ENCODE measurements at regions not wholly inside any gene's neighbourhood (a gene's known extent, or its start where the extent isn't known, plus 50 kb on each side); places are given as distances from the start of the nearest gene placed in this dataset.

DNA sequence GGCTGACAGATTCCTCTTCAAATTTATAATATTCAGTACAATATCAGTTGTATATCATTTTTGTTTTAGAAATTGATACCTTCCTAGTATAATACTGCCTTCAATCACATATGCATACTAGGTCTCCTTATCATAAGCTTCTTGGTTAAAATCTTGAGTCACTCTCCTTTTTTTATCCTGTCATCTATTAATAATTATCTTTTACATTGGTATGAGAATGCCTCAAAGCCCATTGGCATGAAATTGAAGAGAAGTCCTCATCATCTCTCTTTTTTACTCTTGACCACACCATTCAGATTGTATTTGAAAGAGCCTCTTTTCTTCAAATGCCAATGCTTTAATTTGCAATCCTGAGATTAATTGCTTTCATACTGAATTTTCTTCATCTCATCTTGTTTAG, 810.3 kb downstream of the BRINP1 start:
- Mint-ChIP-seq H3K36me3 (ENCODE audit: low read depth) (no peaks in the 10 kb centered on the region), H3K9me3 (no peaks in the 10 kb centered on the region; the same call in 2 of the 3 replicates), H3K27me3 (ENCODE audit: insufficient read depth, low read depth, poor library complexity) (no peaks in the 10 kb centered on the region), H3K27ac (no peak overlapping the region), H3K4me3 (no peak overlapping the region), H3K4me1 (no peaks in the 10 kb centered on the region)
- no peaks in the 10 kb centered on the region for H3K79me2 ChIP-seq (replicated peaks; ENCODE audit: insufficient read depth)
- TF ChIP-seq CREB1 (CRISPR knock-in tag; IDR thresholded peaks at IDR 0.05; ENCODE audit: low read depth) = no peak
- no peaks in the 10 kb centered on the region for H3F3A ChIP-seq (replicated peaks; ENCODE audit: low read depth)
- no peaks in the 10 kb centered on the region for H3K4me1 ChIP-seq (ENCODE audit: insufficient read depth)
- H3K4me2 ChIP-seq = no peak overlapping the region
- H4K20me1 ChIP-seq (replicated peaks; ENCODE audit: insufficient read depth) = no peaks in the 10 kb centered on the region
- no peaks in the 10 kb centered on the region for H3K36me3 ChIP-seq (ENCODE audit: insufficient read depth)
- ATAC-seq = no peak
- H3K9me2 ChIP-seq (ENCODE audit: insufficient read depth) = no peaks in the 10 kb centered on the region
- H3K27ac ChIP-seq (ENCODE audit: low read depth) = no peak overlapping the region
- no peak overlapping the region for H2AFZ ChIP-seq
- H3K27me3 ChIP-seq (ENCODE audit: insufficient read depth) = no peaks in the 10 kb centered on the region
- no peak overlapping the region for H3K4me3 ChIP-seq
- no peak for DNase-seq (ENCODE audit: low spot score)

DNA sequence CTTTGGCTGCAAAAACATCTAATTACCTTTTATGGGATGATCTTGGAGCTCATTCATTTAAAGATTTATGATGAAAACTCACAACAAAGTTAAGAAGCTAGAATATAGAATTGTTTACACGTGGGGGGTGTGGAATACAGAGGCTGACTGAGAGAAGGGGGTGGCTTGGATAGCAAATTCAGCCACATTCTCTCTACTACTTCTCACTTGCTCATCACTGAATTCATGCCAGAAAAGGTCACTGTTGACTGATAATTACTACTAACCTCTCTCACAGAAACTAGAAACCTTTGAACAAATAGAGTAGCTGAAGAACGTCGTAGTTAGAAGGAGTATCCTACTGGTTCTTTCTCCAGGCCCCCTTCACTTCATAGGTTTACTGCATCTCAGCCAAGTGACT, 808.2 kb downstream of the BRINP1 start:
- H3K27me3 Mint-ChIP-seq (ENCODE audit: insufficient read depth, low read depth, poor library complexity) = no peaks in the 10 kb centered on the region
- H3K9me3 Mint-ChIP-seq = no peaks in the 10 kb centered on the region; the same call in 2 of the 3 replicates
- H3F3A ChIP-seq (replicated peaks; ENCODE audit: low read depth) = no peaks in the 10 kb centered on the region
- H3K4me2 ChIP-seq = no peak overlapping the region
- no peaks in the 10 kb centered on the region for H3K79me2 ChIP-seq (replicated peaks; ENCODE audit: insufficient read depth)
- H2AFZ ChIP-seq = no peak overlapping the region
- DNase-seq (ENCODE audit: low spot score) (no peak), ATAC-seq (no peak)
- no peaks in the 10 kb centered on the region for H3K27me3 ChIP-seq (ENCODE audit: insufficient read depth)
- H4K20me1 ChIP-seq (replicated peaks; ENCODE audit: insufficient read depth) = no peaks in the 10 kb centered on the region
- H3K27ac ChIP-seq (ENCODE audit: low read depth) = no peak overlapping the region
- H3K9me2 ChIP-seq (ENCODE audit: insufficient read depth) = no peaks in the 10 kb centered on the region
- H3K36me3 ChIP-seq (ENCODE audit: insufficient read depth) = no peaks in the 10 kb centered on the region
- H3K36me3 Mint-ChIP-seq (ENCODE audit: low read depth) = no peaks in the 10 kb centered on the region
- H3K27ac Mint-ChIP-seq = no peak overlapping the region
- no peak overlapping the region for H3K4me3 ChIP-seq
- H3K4me3 Mint-ChIP-seq = no peak overlapping the region
- H3K4me1 Mint-ChIP-seq = no peaks in the 10 kb centered on the region
- no peaks in the 10 kb centered on the region for H3K4me1 ChIP-seq (ENCODE audit: insufficient read depth)
- TF ChIP-seq STAT1 (IDR thresholded peaks at IDR 0.05; ENCODE audit: unreplicated experiment) = no peak
- TF ChIP-seq POLR2AphosphoS5 (IDR thresholded peaks at IDR 0.05; ENCODE audit: low read depth) = no peak
- TF ChIP-seq EZH2 (IDR thresholded peaks at IDR 0.05; ENCODE audit: low read depth, unreplicated experiment) = no peak
- no peak for TF ChIP-seq ZNF114 (CRISPR knock-in tag; IDR thresholded peaks at IDR 0.05)
- TF ChIP-seq, protein P1, sequence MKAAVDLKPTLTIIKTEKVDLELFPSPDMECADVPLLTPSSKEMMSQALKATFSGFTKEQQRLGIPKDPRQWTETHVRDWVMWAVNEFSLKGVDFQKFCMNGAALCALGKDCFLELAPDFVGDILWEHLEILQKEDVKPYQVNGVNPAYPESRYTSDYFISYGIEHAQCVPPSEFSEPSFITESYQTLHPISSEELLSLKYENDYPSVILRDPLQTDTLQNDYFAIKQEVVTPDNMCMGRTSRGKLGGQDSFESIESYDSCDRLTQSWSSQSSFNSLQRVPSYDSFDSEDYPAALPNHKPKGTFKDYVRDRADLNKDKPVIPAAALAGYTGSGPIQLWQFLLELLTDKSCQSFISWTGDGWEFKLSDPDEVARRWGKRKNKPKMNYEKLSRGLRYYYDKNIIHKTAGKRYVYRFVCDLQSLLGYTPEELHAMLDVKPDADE (IDR thresholded peaks at IDR 0.05) = no peak
- TF ChIP-seq ZNF331 (CRISPR knock-in tag; IDR thresholded peaks at IDR 0.05; ENCODE audit: low read depth) = no peak
- no peak for TF ChIP-seq NANOG (IDR thresholded peaks at IDR 0.05; ENCODE audit: borderline replicate concordance)
- TF ChIP-seq, protein P2, sequence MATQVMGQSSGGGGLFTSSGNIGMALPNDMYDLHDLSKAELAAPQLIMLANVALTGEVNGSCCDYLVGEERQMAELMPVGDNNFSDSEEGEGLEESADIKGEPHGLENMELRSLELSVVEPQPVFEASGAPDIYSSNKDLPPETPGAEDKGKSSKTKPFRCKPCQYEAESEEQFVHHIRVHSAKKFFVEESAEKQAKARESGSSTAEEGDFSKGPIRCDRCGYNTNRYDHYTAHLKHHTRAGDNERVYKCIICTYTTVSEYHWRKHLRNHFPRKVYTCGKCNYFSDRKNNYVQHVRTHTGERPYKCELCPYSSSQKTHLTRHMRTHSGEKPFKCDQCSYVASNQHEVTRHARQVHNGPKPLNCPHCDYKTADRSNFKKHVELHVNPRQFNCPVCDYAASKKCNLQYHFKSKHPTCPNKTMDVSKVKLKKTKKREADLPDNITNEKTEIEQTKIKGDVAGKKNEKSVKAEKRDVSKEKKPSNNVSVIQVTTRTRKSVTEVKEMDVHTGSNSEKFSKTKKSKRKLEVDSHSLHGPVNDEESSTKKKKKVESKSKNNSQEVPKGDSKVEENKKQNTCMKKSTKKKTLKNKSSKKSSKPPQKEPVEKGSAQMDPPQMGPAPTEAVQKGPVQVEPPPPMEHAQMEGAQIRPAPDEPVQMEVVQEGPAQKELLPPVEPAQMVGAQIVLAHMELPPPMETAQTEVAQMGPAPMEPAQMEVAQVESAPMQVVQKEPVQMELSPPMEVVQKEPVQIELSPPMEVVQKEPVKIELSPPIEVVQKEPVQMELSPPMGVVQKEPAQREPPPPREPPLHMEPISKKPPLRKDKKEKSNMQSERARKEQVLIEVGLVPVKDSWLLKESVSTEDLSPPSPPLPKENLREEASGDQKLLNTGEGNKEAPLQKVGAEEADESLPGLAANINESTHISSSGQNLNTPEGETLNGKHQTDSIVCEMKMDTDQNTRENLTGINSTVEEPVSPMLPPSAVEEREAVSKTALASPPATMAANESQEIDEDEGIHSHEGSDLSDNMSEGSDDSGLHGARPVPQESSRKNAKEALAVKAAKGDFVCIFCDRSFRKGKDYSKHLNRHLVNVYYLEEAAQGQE (IDR thresholded peaks at IDR 0.05; ENCODE audit: unreplicated experiment) = no peak
- TF ChIP-seq CREB1 (CRISPR knock-in tag; IDR thresholded peaks at IDR 0.05; ENCODE audit: low read depth) = no peak
- no peak for TF ChIP-seq CTCF (conservative IDR thresholded peaks at IDR 0.05; ENCODE audit: low read depth in 2 of 2)

Measured in GM23338 (cell line).